ENCODE measurements at regions not wholly inside any gene's neighbourhood (a gene's known extent, or its start where the extent isn't known, plus 50 kb on each side); places are given as distances from the start of the nearest gene placed in this dataset.
"Not testable (repeated sequence)": the region's sequence is repeated elsewhere in the genome, so short reads cannot be mapped to it uniquely, and the experiment has no call there.

- not testable (repeated sequence) for DNase-seq (ENCODE audit: low read depth in 1 of 2, low spot score in 1 of 2)
These were observed 735.1 kb upstream of the SGO1 start for GRCh38 chr3:20921112-20921511.

DNA sequence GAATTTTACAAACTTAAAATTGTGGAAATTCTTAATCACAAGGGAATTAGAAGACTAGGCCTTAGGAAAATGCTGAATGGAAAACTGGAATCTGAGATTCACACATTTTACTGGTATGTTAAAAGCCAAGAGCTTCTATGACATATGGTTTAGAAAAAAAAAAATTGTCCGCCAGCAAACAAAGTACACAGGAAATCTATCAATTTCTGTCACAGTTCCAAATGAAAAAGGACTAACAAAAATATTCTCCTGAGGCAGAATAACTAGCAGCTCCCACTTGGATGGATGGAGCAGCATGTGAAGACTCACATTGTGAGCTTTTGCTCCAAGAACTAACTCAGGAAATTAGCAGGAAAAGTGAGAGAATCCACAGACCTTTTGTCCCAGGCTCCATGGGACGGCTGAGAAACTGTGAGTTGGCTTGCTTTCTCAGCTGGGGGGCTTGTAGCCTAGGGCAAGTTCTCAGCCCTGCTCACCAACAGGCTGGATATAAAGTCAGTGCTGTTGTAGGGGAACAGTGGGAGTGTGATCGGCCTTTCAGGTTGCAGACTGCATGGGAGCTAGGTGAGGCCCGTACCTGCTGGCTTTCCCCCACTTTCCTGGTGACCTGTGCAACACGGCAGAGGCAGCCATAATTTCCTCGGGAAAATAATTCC lies 731.1 kb upstream of the SGO1 start:
- DNase-seq (ENCODE audit: low read depth in 1 of 2, low spot score in 1 of 2): no peak

DNA sequence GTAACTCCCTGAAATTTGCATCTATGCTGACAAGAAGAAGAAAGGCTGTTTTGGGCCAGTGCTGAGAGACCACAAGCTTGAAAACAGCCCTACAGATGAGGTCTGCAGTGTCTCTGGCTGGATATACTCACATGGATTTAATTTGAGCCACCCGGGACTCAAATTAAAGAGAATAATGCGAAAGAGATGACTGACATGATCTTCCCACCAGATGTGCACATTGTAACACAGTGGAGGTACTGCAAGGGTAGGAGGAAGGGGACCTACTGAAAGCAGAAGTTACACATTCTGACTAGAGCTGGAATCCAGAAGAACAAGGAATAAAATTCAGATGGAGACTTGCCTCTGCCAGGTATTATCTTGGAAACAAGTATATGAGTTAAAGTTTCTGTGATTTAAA lies 728.3 kb upstream of the SGO1 start:
- no peak for DNase-seq (ENCODE audit: low read depth in 1 of 2, low spot score in 1 of 2)

GRCh38 chr3:20912406-20912805 lies 726.4 kb upstream of the SGO1 start:
- DNase-seq (ENCODE audit: low read depth in 1 of 2, low spot score in 1 of 2): no peak

- no peak for DNase-seq (ENCODE audit: low read depth in 1 of 2, low spot score in 1 of 2)
These were observed 723.5 kb upstream of the SGO1 start for GRCh38 chr3:20909511-20909910.

GRCh38 chr3:20905210-20905805 lies 719.3 kb upstream of the SGO1 start:
- no peak for DNase-seq (ENCODE audit: low read depth in 1 of 2, low spot score in 1 of 2)

GRCh38 chr3:20904671-20905070 lies 718.7 kb upstream of the SGO1 start:
- no peak for DNase-seq (ENCODE audit: low read depth in 1 of 2, low spot score in 1 of 2)

DNA sequence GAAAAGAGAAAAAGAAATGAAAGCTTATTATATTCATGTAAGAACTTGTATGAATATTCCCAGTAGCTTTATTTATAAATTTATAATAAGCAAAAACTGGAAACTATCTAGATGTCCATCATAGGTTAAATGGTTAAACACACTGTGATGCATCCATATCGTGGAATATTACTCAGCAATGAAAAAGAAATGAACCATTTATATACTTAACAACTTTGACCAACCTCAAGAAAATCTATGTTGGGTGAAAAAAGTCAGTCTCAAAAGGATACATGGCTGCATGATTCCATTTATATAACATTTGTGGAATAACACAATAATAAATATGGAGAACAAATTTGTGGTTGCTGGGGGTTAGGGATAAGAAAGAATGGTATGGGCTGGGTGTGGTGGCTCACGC lies 713.0 kb upstream of the SGO1 start:
- no peak for DNase-seq (ENCODE audit: low read depth in 1 of 2, low spot score in 1 of 2)

DNA sequence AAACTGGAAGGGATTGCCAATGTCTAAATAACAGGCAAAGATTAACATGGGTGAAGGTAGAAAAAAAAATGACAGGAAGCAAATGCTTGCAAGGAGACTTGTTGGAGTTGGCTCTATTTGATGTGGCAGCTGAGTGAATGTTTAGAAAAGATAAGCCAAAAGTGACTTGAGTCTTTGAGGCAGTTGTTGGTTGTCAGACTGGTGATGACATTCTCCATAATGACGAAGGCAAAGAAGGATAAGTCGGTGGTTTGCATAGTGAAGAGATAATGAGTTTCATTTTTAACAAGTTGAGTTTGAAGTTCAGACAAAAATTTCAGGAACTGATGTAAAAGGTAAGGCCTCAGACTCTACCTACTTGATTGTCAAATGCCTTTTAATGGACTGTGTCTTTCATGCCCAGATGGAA lies 704.1 kb upstream of the SGO1 start:
- no peak for DNase-seq (ENCODE audit: low read depth in 1 of 2, low spot score in 1 of 2)

GRCh38 chr3:20878691-20879090 lies 692.7 kb upstream of the SGO1 start:
- no peak for DNase-seq (ENCODE audit: low read depth in 1 of 2, low spot score in 1 of 2)

- DNase-seq (ENCODE audit: low read depth in 1 of 2, low spot score in 1 of 2): no peak
These were observed 687.2 kb upstream of the SGO1 start for GRCh38 chr3:20873235-20873634.

DNA sequence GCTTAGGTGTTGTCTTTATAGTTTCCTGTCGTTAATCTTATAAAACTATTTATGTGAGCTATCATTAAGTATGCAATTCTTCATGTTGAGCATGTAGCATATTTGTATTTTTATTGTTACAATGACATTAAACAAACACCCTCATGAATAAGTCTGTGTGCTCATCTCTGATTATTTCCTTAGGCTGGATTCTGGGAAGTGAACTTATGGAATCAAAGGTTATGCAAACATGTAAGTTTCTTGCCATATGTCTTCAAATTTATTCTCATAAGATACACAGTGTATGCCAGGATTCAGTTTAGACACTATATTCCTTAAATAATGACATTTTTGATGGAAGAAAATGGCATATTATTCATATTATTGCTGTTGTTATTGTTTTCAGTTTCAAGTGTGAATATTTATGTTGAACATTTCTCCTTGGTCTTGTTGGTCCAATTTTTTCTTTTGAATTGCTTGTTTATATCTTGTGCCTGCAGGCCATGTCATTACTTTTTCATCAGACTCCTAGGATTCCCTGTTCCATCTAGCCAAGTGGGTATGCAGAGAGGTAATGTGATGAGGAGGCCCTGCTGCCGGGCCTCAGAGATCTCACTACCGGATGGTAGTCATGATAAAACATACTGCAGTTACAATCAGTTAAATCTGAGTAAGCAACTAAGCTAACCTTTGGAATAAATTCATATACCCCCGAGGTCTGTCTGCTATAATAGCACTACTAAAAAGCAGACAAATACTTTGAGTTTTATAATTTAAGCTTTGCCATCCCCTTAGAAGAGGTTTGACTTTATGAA lies 684.3 kb upstream of the SGO1 start:
- no peak for DNase-seq (ENCODE audit: low read depth in 1 of 2, low spot score in 1 of 2)

- no peak for DNase-seq (ENCODE audit: low read depth in 1 of 2, low spot score in 1 of 2)
These were observed 679.8 kb upstream of the SGO1 start for GRCh38 chr3:20865803-20866202.

DNA sequence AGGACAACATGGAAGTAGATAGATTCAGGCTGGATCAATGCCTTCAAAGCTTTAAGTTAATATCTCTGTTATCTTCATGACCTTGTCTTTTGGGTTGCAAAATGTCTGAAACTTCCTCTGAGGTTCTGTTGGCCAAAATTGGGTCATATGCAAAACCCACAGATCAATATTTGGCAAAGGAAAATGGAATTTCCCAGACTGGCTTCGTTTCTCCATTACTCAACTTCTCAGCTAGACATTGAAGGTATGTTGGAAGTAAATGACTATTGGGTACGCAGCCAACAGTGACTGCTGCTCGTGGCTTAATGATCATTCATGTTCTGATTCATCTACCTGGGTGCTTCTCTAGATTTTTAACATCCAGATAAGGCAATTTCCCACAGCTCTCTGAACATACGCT lies 675.4 kb upstream of the SGO1 start:
- DNase-seq (ENCODE audit: low read depth in 1 of 2, low spot score in 1 of 2): no peak

DNA sequence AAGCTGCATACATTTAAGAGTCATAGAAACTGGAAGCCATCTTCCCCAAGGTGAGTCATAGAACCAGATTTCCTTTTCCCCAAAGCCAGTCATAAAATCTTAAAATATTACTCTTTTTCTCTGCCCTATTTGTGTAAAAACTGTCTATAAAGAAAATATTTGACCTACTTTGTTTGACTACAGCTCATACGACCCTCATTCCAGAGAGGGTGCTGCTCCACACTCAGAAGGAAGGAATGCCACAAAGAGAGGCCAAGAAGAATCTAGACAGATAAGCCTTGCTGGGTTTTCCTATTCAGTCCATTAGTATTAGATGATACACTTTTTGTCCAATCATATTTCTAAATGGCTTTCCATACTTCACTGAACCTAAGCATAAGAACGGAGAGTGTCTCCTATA lies 671.6 kb upstream of the SGO1 start:
- no peak for DNase-seq (ENCODE audit: low read depth in 1 of 2, low spot score in 1 of 2)

DNA sequence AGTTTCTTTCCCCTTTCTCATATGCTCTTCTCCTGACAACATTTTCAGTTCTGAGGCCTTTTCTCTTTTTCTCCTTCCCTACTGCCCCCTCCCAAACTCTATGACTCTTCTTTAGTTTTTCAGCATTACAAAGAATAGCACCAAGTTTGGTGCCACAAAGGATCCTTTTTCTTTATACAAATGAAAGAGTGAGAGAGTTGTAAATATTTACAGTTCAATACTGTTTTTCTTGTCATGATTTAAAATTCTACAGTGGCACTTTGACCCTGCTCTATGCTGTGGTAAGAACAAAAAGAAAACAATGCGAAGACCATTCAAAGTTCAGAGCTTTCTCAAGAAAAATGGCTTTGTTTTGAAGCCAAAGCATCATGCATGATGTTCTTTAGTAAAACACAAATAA lies 667.9 kb upstream of the SGO1 start:
- DNase-seq (ENCODE audit: low read depth in 1 of 2, low spot score in 1 of 2): no peak

GRCh38 chr3:20852712-20853111 lies 666.7 kb upstream of the SGO1 start:
- DNase-seq (ENCODE audit: low read depth in 1 of 2, low spot score in 1 of 2): no peak

- DNase-seq (ENCODE audit: low read depth in 1 of 2, low spot score in 1 of 2): no peak
These were observed 664.0 kb upstream of the SGO1 start for GRCh38 chr3:20849975-20850374.

GRCh38 chr3:20846832-20847231 lies 660.8 kb upstream of the SGO1 start:
- no peak for DNase-seq (ENCODE audit: low read depth in 1 of 2, low spot score in 1 of 2)

GRCh38 chr3:20846066-20846465 lies 660.1 kb upstream of the SGO1 start:
- no peak for DNase-seq (ENCODE audit: low read depth in 1 of 2, low spot score in 1 of 2)

DNA sequence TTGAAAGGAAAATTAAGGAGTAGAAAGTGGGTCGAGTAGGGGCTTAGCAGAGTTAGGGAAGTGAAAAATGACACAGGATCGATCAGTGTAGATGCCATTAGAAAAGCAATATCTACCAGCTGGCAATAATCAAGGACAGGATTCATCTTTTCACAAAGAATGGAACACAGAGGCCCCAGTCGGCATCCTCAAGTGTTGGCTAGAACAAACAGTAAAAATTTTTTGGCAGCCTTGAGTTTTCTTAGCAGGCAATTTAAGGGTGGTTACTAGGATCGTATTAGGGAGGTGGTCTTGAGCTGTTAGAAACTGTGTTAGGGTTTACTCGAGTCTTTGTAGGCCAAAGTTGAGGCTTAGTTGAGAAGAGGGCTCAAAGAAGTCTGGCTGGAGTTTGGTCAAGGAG lies 658.8 kb upstream of the SGO1 start:
- no peak for DNase-seq (ENCODE audit: low read depth in 1 of 2, low spot score in 1 of 2)

- DNase-seq (ENCODE audit: low read depth in 1 of 2, low spot score in 1 of 2): no peak
These were observed 656.8 kb upstream of the SGO1 start for GRCh38 chr3:20842594-20843436.
